SK-N-SH (cell line): ENCODE measurements at regions not wholly inside any gene's neighbourhood (a gene's known extent, or its start where the extent isn't known, plus 50 kb on each side); places are given as distances from the start of the nearest gene placed in this dataset.

Experiments
- CTCF ChIA-PET: fragments of 300-600, 350-600 bp; formaldehyde crosslinking; extraction: SDS; loops from one replicate; lab custom pipeline; 2021; lab: Yijun Ruan, JAX
- POLR2A ChIA-PET: fragments of 350-600 bp; sonication (Branson Sonifier 250); formaldehyde crosslinking; extraction: SDS; loops from one replicate; lab custom pipeline; 2020; ENCODE audit warnings: antibody characterized with exemption, inconsistent platforms; lab: Yijun Ruan, JAX
- DNase-seq: peaks from one replicate; pipeline ENCODE4 v3.0.0; 2012
- H2AFZ ChIP-seq: fragments of 200-600 bp; sonication (generic); 2 replicates; pipeline ENCODE4 v1.8.1; 2016; ENCODE audit warnings: antibody characterized with exemption, mild to moderate bottlenecking, low read depth
- H3F3A ChIP-seq: fragments of 200-600 bp; sonication (generic); replicated peaks from 2 replicates; pipeline ENCODE3; 2016; ENCODE audit warnings: antibody characterized with exemption, mild to moderate bottlenecking; ENCODE audit not compliant: insufficient read depth
- H3K27ac ChIP-seq, 2 experiments: fragments of 200-500 bp in 1 of 2; fragments of 200-600 bp in 1 of 2; sonication (Bioruptor generic) in 1 of 2; sonication (generic), shearing (Covaris generic) in 1 of 2; 2 replicates each; pipeline versions ENCODE4 v1.5.1 to v1.6.1; 2014 to 2016; ENCODE audit warnings: low read depth in 2 of 2, inconsistent platforms in 1 of 2, low read length in 1 of 2, mild to moderate bottlenecking in 1 of 2, mixed read lengths in 1 of 2
- H3K27me3 ChIP-seq: fragments of 200-600 bp; sonication (generic), shearing (Covaris generic); 2 replicates; pipeline ENCODE4 v1.6.1; 2016; ENCODE audit warnings: mixed run types; ENCODE audit not compliant: insufficient read depth
- H3K36me3 ChIP-seq, 2 experiments: fragments of 200-500 bp in 1 of 2; fragments of 200-600 bp in 1 of 2; sonication (Bioruptor generic) in 1 of 2; sonication (generic) in 1 of 2; replicated peaks in 1 of 2; 2 replicates each; pipeline versions ENCODE3 to v1.5.1; 2014 to 2016; ENCODE audit warnings: low read length in 1 of 2, mild to moderate bottlenecking in 1 of 2; ENCODE audit not compliant: insufficient read depth in 2 of 2, control insufficient read depth in 1 of 2
- H3K4me1 ChIP-seq, 2 experiments: fragments of 200-500 bp in 1 of 2; fragments of 200-600 bp in 1 of 2; sonication (Bioruptor generic) in 1 of 2; sonication (generic), shearing (Covaris generic) in 1 of 2; 2 replicates each; pipeline versions ENCODE4 v1.5.1 to v1.6.1; 2014 to 2016; ENCODE audit warnings: low read depth in 1 of 2, low read length in 1 of 2, mixed run types in 1 of 2; ENCODE audit not compliant: insufficient read depth in 2 of 2, control insufficient read depth in 1 of 2
- H3K4me2 ChIP-seq: fragments of 200-600 bp; sonication (generic), shearing (Covaris generic); 2 replicates; pipeline ENCODE4 v1.6.1; 2017; ENCODE audit warnings: mixed run types
- H3K4me3 ChIP-seq, 2 experiments: fragments of 200-500 bp in 1 of 2; fragments of 200-600 bp in 1 of 2; sonication (Bioruptor generic) in 1 of 2; sonication (generic), shearing (Covaris generic) in 1 of 2; 2 replicates each; pipeline versions ENCODE4 v1.5.1 to v1.8.1; 2014 to 2016; ENCODE audit warnings: low read depth in 2 of 2, inconsistent platforms in 1 of 2, low read length in 1 of 2, mild to moderate bottlenecking in 1 of 2, mixed read lengths in 1 of 2, moderate library complexity in 1 of 2
- H3K79me2 ChIP-seq: fragments of 200-600 bp; sonication (generic); 2 replicates; pipeline ENCODE4 v1.8.1; 2017; ENCODE audit warnings: mild to moderate bottlenecking; ENCODE audit not compliant: insufficient read depth
- H3K9ac ChIP-seq: fragments of 200-600 bp; sonication (generic); 2 replicates; pipeline ENCODE4 v1.6.1; 2017; ENCODE audit warnings: mixed run types
- H3K9me2 ChIP-seq: fragments of 200-600 bp; sonication (generic); 2 replicates; pipeline ENCODE4 v1.6.1; 2017; ENCODE audit warnings: mixed run types
- H3K9me3 ChIP-seq: fragments of 200-600 bp; sonication (generic); 2 replicates; pipeline ENCODE4 v1.6.1; 2017; ENCODE audit warnings: mixed run types, mild to moderate bottlenecking, moderate library complexity
- H4K20me1 ChIP-seq: fragments of 200-600 bp; sonication (generic); 2 replicates; pipeline ENCODE4 v1.6.1; 2017; ENCODE audit warnings: mild to moderate bottlenecking, mixed run types; ENCODE audit not compliant: insufficient read depth
- CHD2 ChIP-seq: fragments of 150-350 bp; IDR thresholded peaks from 2 replicates; pipeline ENCODE4 v1.6.1; 2018; ENCODE audit warnings: low read length; ENCODE audit not compliant: partially characterized antibody
- EP300 ChIP-seq, 2 experiments: IDR thresholded peaks; 2 replicates each; pipeline versions ENCODE4 v1.4.0 to v1.6.1; 2012; ENCODE audit warnings: borderline replicate concordance in 1 of 2, low read depth in 1 of 2, low read length in 1 of 2
- EZH2phosphoT487 ChIP-seq: fragments of 200-600 bp; sonication (generic); IDR thresholded peaks from 2 replicates; pipeline ENCODE4 v1.6.1; 2017; ENCODE audit warnings: low read depth, mixed run types, mild to moderate bottlenecking, antibody characterized with exemption, moderate library complexity, borderline replicate concordance
- GABPA ChIP-seq: IDR thresholded peaks from 2 replicates; pipeline ENCODE4 v1.4.0; 2012; ENCODE audit warnings: low read depth, mild to moderate bottlenecking
- IRF3 ChIP-seq: fragments of 150-350 bp; IDR thresholded peaks from 2 replicates; pipeline ENCODE4 v1.6.1; 2016; ENCODE audit warnings: mild to moderate bottlenecking, low read depth, low read length
- MAX ChIP-seq: IDR thresholded peaks from 2 replicates; pipeline ENCODE4 v1.4.0; 2012; ENCODE audit warnings: low read depth
- MEF2A ChIP-seq: IDR thresholded peaks from 2 replicates; pipeline ENCODE4 v1.4.0; 2012; ENCODE audit warnings: low read depth, borderline replicate concordance
- MXI1 ChIP-seq: IDR thresholded peaks from 2 replicates; pipeline ENCODE4 v1.6.1; 2012; ENCODE audit warnings: mild to moderate bottlenecking, low read depth, low read length, improper control_type of control experiment
- NFIC ChIP-seq: IDR thresholded peaks from 2 replicates; pipeline ENCODE4 v1.4.0; 2012; ENCODE audit warnings: borderline replicate concordance
- NRF1 ChIP-seq: IDR thresholded peaks from 2 replicates; pipeline ENCODE4 v1.6.1; 2012; ENCODE audit warnings: low read depth, mild to moderate bottlenecking, low read length
- RAD21 ChIP-seq: IDR thresholded peaks from 2 replicates; pipeline ENCODE4 v1.6.1; 2012; ENCODE audit warnings: mild to moderate bottlenecking, low read length
- RCOR1 ChIP-seq: fragments of 150-350 bp; IDR thresholded peaks from 2 replicates; pipeline ENCODE4 v1.6.1; 2017; ENCODE audit warnings: antibody characterized with exemption, low read length
- REST ChIP-seq: IDR thresholded peaks from 2 replicates; pipeline ENCODE4 v1.6.1; 2012; ENCODE audit warnings: mild to moderate bottlenecking, low read depth, low read length, moderate library complexity
- TAF1 ChIP-seq: IDR thresholded peaks from 2 replicates; pipeline ENCODE4 v1.6.1; 2012; ENCODE audit warnings: low read depth, mild to moderate bottlenecking, low read length, moderate library complexity, borderline replicate concordance
- TEAD4 ChIP-seq: IDR thresholded peaks from 2 replicates; pipeline ENCODE4 v1.4.0; 2012; ENCODE audit warnings: mild to moderate bottlenecking, borderline replicate concordance; ENCODE audit not compliant: insufficient read depth
- YY1 ChIP-seq: IDR thresholded peaks from 2 replicates; pipeline ENCODE4 v1.4.0; 2012; ENCODE audit warnings: low read depth, mild to moderate bottlenecking
- ZBTB33 ChIP-seq: IDR thresholded peaks from 2 replicates; pipeline ENCODE4 v1.4.0; 2012; ENCODE audit warnings: low read depth, borderline replicate concordance
- WGBS: methylation state at CpG from one replicate; pipeline ENCODE4 v1.1.6; 2017; ENCODE audit warnings: low lambda C conversion rate; 5-methylcytosine and 5-hydroxymethylcytosine counted together

- H3K9me2 ChIP-seq = no peaks in the 10 kb centered on the region
- H4K20me1 ChIP-seq = no peaks in the 10 kb centered on the region
- 9% methylated on average over 1 of the region's 1 CpG for WGBS
- no peak overlapping the region for H3K27ac ChIP-seq
- no peaks in the 10 kb centered on the region; the same call in 1 of the 2 replicates for H3K27me3 ChIP-seq
- POLR2A ChIA-PET = no interaction called here
- no peak for TF ChIP-seq MAX
- no peak for TF ChIP-seq NRF1
- no peak for TF ChIP-seq TEAD4
- TF ChIP-seq EZH2phosphoT487 = no peak
- no peak for TF ChIP-seq IRF3
- no peak for TF ChIP-seq RAD21
- no peak for TF ChIP-seq MEF2A
- TF ChIP-seq TAF1 = no peak
- no peak for TF ChIP-seq MXI1
- no peak for TF ChIP-seq CHD2
- no peak for TF ChIP-seq GABPA
- TF ChIP-seq, all 33 proteins: peak for 0
- Histone ChIP-seq H3K9ac (no peak overlapping the region), H3K4me2 (no peak overlapping the region), H3K36me3 (no peaks in the 10 kb centered on the region), H3K9me3 (no peaks in the 10 kb centered on the region), H3K4me3 (no peak overlapping the region), H3K4me1 (no peaks in the 10 kb centered on the region), H3F3A (no peaks in the 10 kb centered on the region), H3K79me2 (no peaks in the 10 kb centered on the region), H2AFZ (no peak overlapping the region)
- no peak for DNase-seq
- CTCF ChIA-PET = interaction anchor here (1.0 kb wide), 1 partner anchor 9 kb away, joined by 4 read pairs; no protein-coding TSS in a partner anchor
These were observed 357.0 kb upstream of the FLRT2 start for GRCh38 chr14:85172889-85173477.

- Histone ChIP-seq H3K9ac (no peak overlapping the region), H4K20me1 (no peaks in the 10 kb centered on the region), H3K9me2 (no peaks in the 10 kb centered on the region), H2AFZ (no peak overlapping the region), H3K9me3 (no peaks in the 10 kb centered on the region), H3K4me3 (no peak overlapping the region), H3K27ac (no peak overlapping the region), H3F3A (no peaks in the 10 kb centered on the region), H3K79me2 (no peaks in the 10 kb centered on the region), H3K27me3 (no peaks in the 10 kb centered on the region), H3K36me3 (no peaks in the 10 kb centered on the region), H3K4me2 (no peak overlapping the region), H3K4me1 (no peaks in the 10 kb centered on the region)
- TF ChIP-seq REST (no peak), EZH2phosphoT487 (no peak), NFIC (no peak), EP300 (IDR thresholded peaks at IDR 0.05; ENCODE audit: borderline replicate concordance in 1 of 2, low read depth in 1 of 2, low read length in 1 of 2) (no peak), RCOR1 (no peak), ZBTB33 (no peak), YY1 (no peak)
- DNase-seq = no peak
- WGBS = 15% methylated on average over 1 of the region's 1 CpG
- POLR2A ChIA-PET = no interaction called here
- CTCF ChIA-PET = no interaction called here
These were observed 354.4 kb upstream of the FLRT2 start for GRCh38 chr14:85175556-85175955.
